Astrocyte of the cerebellum (primary cell): ENCODE measurements at regions not wholly inside any gene's neighbourhood (a gene's known extent, or its start where the extent isn't known, plus 50 kb on each side); places are given as distances from the start of the nearest gene placed in this dataset.

Experiments
- DNase-seq: peaks from one replicate; pipeline ENCODE4 v3.0.0-alpha.2; 2011; ENCODE audit warnings: low read depth
- H3K4me3 ChIP-seq: 2 replicates; pipeline ENCODE4 v1.5.1; 2011; ENCODE audit warnings: mild to moderate bottlenecking, low read depth, low read length, moderate library complexity
- in situ Hi-C: cut with HindIII; loops from 2 replicates; pipeline ENCODE4 v1.10.0; 2017; ENCODE audit warnings: low sequenced_read_pairs
- TF ChIP-seq, protein P1 (sequence below): IDR thresholded peaks from 2 replicates; pipeline ENCODE4 v1.5.1; 2012; ENCODE audit warnings: low read length, low read depth, moderate library complexity, mild to moderate bottlenecking; ENCODE audit errors: missing control alignments

DNA sequence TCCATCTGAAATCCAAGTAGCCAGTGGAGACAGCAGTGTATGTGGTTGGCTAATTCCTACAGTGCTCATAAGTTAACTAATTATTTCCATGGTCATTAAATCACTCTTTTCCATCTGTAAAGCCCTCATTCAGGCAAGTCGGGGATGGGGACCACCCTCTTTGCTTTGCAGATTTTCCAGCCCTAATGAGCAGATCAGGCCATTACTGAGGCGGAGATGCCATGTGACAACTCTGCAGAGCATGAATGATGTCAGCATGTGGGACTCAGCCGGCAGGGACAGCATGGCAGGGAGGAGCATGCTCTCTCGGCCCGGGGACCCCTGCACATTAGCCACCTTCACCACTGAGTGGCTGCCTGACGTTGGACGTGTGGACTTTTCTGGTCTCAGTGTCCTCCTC is 623.3 kb upstream of the CDH4 start:
- TF ChIP-seq, protein P1, sequence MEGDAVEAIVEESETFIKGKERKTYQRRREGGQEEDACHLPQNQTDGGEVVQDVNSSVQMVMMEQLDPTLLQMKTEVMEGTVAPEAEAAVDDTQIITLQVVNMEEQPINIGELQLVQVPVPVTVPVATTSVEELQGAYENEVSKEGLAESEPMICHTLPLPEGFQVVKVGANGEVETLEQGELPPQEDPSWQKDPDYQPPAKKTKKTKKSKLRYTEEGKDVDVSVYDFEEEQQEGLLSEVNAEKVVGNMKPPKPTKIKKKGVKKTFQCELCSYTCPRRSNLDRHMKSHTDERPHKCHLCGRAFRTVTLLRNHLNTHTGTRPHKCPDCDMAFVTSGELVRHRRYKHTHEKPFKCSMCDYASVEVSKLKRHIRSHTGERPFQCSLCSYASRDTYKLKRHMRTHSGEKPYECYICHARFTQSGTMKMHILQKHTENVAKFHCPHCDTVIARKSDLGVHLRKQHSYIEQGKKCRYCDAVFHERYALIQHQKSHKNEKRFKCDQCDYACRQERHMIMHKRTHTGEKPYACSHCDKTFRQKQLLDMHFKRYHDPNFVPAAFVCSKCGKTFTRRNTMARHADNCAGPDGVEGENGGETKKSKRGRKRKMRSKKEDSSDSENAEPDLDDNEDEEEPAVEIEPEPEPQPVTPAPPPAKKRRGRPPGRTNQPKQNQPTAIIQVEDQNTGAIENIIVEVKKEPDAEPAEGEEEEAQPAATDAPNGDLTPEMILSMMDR, result no peak
- in situ Hi-C loops, result no loop called here
- H3K4me3 ChIP-seq, result no peak overlapping the region
- DNase-seq, result no peak

DNA sequence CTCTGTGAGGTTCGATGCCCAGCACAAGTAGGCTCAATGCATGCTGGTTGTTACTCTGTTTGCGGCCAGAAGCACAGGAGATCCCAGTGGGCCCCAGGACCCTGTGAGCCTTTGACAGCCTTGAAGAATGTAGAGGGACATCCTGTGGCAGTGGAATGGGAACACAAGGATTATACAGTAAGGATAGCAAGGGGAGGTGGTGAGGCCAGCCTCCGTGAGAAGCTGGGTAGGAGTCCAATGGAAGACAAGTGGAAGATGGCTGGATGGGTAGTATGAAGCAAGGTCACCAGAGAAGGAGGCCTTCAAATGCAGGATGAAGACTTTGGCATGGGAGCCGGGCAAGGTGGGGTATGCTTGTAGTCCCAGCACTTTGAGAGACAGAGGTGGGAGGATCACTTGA is 622.9 kb upstream of the CDH4 start:
- in situ Hi-C loops, result no loop called here
- TF ChIP-seq, protein P1, result no peak
- no peak overlapping the region for H3K4me3 ChIP-seq
- DNase-seq, result no peak

DNA sequence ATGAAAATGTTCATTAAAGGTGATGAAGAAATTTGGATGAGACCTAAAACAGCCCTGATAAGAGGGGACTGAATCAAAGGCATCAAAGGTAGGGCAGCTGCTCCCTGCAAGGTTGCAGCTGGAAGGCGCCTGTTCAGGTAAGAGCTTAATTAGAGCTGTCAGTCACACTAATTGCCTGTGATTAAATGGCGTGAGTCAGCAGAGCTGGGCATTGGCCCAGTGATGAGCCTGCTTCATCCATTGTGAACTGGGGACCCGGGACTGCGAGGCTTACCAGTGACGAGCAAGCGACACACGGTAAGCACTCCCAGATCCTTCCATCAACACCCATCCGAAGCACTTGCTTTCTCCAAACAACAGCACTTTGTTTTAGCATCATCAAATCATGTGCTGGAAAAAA is 621.5 kb upstream of the CDH4 start:
- TF ChIP-seq, protein P1, result no peak
- in situ Hi-C loops, result no loop called here
- no peak overlapping the region for H3K4me3 ChIP-seq
- no peak for DNase-seq

DNA sequence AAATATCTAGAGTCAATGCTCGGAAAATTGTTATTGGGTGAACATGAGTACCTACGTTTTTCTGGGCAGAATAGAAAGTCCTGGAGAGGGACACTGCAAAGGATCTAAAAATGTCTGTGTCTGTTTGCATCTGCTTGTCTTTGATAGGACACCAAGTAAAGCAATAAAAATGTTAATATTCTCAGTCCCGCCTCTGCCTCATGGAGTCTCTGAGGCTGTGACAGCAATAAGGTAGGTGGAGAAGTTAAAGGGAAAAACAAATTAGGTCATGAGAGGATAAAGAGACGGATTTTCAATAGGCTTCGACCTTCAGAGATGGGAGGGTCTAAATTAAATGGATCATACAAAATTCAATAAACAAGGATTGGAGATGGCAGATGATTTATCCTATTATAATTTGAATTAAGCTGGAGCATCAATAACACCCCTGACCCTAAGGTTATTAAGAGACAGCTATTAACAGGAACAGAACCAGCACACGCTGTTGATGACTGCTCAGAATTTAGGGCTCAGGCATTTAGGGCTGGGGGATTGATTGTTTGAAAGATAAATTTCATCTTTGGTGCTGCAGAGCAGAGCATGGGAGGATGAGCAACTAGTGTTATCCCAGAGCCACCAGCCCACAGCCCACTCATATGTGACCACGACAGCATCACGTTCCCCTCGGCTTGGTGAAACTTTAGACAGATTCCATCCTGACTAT is 620.3 kb upstream of the CDH4 start:
- in situ Hi-C loops, result no loop called here
- TF ChIP-seq, protein P1, result no peak
- no peak for DNase-seq
- H3K4me3 ChIP-seq, result no peak overlapping the region

DNA sequence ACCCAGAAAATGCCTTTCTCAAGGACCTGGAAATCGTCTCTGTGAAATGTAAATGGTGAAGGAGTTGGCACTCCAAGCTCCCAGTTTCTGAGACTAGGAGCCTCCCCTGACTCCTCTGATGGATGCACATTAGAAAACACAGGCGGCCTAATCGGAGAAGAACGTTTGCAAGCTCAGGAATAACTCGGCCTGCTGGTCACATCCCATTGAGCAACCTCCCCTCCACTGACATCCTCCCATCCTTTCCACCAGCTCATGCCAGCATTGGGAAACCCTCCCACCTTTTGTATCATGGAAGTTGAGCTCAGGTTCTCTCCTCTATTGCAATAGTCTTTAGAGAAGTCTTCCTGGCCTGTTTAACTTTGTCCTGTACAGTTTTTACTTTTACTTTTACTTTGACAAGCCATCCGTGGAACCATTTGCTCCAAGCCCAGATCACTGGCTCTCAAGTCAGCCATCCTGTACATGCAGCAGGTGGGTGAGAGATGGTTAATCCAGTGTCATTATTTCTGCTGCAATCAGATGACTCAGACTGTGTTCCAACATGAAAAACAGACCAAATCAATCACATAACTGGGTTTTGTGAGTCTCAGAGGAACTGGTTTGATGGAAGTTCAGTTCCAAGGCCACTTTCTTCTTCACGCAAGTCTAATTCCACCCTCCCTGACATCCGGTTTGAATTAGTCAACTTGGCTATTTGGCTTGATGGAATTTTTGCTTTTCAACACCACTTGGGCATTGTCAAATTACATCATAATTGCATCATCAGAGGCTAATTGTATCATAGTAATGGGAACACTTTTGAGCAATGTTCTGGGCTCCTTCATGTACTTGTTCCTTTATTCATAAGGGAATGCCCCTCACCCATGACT is 619.4 kb upstream of the CDH4 start:
- in situ Hi-C loops, result no loop called here
- H3K4me3 ChIP-seq, result no peak overlapping the region
- DNase-seq, result no peak
- TF ChIP-seq, protein P1, result no peak

DNA sequence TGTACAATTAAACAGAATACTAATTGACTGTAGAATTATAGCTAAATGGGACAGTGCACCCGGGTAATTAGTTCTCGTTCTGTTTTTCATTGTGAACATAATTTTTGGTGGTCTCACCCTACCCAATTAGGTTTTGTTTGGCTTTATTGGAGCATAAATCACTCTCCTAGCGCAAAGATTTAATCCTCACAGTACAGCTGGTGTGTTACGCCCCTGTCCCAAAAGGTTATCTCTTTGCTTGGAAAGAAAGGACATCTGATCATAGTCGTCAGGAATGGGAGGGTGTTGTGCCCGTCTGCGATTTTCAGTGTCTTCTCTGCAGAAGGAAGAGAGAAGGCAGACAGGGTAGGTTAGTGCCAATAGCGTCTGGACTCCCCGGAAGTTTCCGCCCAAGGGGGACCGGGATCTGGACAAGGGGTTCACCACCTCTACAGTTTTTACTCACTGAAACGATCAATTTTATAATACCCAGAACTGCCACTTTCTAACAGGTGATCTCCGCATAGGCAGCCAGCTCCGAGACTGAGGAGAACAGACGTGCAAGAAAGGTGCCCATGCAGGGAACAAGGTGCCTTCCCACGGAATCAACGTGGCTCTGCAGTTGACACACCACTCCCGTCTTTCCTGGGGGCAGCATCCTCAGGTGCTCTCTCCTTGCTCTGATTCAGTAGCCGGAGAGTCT is 617.4 kb upstream of the CDH4 start:
- no peak for DNase-seq
- TF ChIP-seq, protein P1, result no peak
- H3K4me3 ChIP-seq, result no peak overlapping the region
- in situ Hi-C loops, result no loop called here
